RWPE1 (cell line): ENCODE measurements at regions not wholly inside any gene's neighbourhood (a gene's known extent, or its start where the extent isn't known, plus 50 kb on each side); places are given as distances from the start of the nearest gene placed in this dataset.
"Not testable (repeated sequence)": the region's sequence is repeated elsewhere in the genome, so short reads cannot be mapped to it uniquely, and the experiment has no call there.

Experiments
- CTCF ChIA-PET: fragments of 350-600 bp; sonication (Branson Sonifier 250); formaldehyde crosslinking; extraction: SDS; loops from one replicate; lab custom pipeline; 2021; lab: Yijun Ruan, JAX
- POLR2A ChIA-PET: fragments of 400-600 bp; formaldehyde crosslinking; extraction: SDS; loops from one replicate; lab custom pipeline; 2020; ENCODE audit warnings: antibody characterized with exemption; ENCODE audit not compliant: low non-redundant PET; lab: Yijun Ruan, JAX
- DNase-seq: peaks from one replicate; pipeline ENCODE4 v3.0.0; 2012; ENCODE audit warnings: low spot score
- H3K27ac ChIP-seq: fragments of 450-650 bp; 2 replicates; pipeline ENCODE4 v1.5.1; 2017
- TF ChIP-seq, protein P1 (sequence below): fragments of 450-650 bp; conservative IDR thresholded peaks from 2 replicates; pipeline ENCODE4 v1.5.1; 2017; ENCODE audit warnings: low read depth, mild to moderate bottlenecking

DNA sequence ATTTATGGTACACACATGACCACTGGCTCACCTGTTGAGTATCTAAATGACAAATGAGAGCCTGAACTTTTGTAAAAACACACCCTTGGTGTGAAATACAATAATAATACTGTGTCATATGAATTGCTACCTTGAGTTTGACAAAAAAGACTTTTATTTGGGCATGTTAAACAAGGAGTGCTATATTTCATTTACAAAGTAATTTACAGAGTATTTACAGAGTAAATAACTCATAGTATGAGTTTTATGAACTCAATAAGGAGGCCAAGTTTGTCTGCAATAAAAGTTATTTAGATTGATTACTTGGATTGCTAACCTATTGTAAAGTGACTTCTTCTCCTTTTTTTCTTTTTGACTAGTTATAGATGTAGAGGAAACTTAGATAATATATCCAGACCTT, 146.0 kb upstream of the NUDT12 start:
- H3K27ac ChIP-seq: no peak overlapping the region
- TF ChIP-seq, protein P1, sequence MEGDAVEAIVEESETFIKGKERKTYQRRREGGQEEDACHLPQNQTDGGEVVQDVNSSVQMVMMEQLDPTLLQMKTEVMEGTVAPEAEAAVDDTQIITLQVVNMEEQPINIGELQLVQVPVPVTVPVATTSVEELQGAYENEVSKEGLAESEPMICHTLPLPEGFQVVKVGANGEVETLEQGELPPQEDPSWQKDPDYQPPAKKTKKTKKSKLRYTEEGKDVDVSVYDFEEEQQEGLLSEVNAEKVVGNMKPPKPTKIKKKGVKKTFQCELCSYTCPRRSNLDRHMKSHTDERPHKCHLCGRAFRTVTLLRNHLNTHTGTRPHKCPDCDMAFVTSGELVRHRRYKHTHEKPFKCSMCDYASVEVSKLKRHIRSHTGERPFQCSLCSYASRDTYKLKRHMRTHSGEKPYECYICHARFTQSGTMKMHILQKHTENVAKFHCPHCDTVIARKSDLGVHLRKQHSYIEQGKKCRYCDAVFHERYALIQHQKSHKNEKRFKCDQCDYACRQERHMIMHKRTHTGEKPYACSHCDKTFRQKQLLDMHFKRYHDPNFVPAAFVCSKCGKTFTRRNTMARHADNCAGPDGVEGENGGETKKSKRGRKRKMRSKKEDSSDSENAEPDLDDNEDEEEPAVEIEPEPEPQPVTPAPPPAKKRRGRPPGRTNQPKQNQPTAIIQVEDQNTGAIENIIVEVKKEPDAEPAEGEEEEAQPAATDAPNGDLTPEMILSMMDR: no peak
- ChIA-PET CTCF (no interaction called here), POLR2A (no interaction called here)
- no peak for DNase-seq

DNA sequence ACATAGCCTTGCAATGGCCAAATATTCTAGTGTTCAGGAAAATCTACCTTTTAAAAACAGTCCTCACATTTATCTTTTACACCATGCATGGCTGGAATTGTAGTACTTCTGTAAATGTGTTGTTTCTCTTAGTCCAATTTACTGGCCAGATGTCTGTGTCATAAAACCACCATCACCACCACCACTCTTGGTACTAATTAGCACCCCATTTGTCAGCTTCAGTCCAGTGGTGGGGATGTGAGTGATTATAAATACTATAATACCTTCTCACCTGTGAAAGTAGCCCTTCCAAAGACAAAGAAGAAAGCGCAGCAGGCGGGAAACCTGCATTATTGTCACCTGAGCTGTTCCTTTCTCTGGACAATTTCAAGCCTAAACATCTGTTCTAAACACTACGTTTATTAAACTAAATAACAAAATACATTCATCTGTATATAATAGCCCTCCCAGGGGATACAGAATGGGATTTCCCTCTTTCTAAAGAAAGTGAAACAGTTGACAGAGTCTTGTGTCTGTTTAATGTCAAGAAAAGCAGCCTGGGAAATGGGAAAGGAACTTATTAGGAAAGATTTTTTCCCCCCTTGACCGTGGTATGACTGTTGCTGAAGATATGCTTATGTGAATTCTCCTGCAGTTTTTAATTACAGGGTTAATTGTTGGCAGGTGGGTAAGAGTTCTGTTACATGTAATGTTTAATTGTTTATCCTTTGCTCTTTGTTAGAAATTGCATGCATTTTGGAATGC, 144.5 kb upstream of the NUDT12 start:
- ChIA-PET CTCF (no interaction called here), POLR2A (no interaction called here)
- DNase-seq: no peak
- no peak overlapping the region for H3K27ac ChIP-seq
- TF ChIP-seq, protein P1: no peak

DNA sequence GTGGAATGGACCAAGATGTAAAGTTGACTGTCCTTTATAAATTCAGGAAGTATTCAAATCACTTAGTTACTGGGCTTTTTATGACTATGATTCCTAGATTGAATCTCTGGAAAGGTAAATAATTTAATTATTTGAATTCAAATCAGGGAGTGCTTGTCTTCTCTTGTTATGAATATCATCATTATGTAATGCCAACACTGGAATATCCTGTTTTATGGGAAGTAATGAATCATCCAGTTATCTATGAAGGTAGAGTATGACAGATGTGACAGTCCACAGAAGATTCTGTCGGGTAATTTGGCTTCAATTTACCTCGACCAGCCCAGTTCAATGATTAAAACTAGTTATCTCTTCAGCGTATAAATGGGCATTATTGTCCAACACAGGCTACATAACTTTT, 141.0 kb upstream of the NUDT12 start:
- ChIA-PET CTCF (interaction anchor here (0.7 kb wide), 1 partner anchor 32 kb away, joined by 3 read pairs; no protein-coding TSS in a partner anchor), POLR2A (no interaction called here)
- DNase-seq: peak; percentile 8
- TF ChIP-seq, protein P1: no peak
- no peak overlapping the region for H3K27ac ChIP-seq

DNA sequence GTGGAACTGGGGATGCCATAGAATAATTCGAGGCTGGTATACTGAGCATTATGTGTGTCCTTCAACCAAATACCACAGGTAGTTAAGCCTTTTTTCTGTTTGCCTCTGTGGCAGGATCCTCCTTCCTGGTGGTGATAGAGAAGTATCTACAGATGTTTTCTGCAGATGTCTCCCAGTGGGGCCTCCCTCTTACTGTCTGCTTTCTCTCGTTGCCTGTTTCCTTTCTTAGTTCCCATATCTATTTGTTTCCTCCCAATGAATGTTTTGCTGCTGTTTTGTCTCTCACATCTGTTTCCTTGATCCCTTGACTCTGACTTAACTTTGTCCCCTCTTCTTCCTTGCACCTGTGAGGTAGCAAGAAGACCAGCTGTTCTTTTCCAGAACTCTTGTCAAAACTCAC, 130.9 kb upstream of the NUDT12 start:
- ChIA-PET CTCF (no interaction called here), POLR2A (no interaction called here)
- TF ChIP-seq, protein P1: no peak
- DNase-seq: no peak
- no peak overlapping the region for H3K27ac ChIP-seq

DNA sequence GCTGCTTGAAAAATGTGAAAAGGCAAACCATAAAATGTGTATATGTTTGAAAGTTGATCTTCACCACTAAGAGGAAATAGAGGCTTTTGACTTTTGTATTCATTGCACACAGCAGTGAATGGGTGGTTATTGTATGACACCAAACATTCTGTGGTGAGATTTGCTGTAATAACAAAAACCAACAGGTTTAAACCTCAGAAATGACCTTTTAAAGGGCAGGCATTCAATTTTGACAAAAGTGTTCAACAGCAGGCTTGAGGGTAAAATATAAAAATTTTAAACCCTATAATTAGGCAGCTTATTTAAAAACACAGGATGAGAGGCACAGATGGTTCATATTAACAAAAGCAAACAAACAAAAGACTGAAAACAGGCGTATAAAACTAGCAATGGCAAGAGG, 128.1 kb upstream of the NUDT12 start:
- DNase-seq: no peak
- ChIA-PET POLR2A (no interaction called here), CTCF (no interaction called here)
- TF ChIP-seq, protein P1: no peak
- no peak overlapping the region for H3K27ac ChIP-seq

DNA sequence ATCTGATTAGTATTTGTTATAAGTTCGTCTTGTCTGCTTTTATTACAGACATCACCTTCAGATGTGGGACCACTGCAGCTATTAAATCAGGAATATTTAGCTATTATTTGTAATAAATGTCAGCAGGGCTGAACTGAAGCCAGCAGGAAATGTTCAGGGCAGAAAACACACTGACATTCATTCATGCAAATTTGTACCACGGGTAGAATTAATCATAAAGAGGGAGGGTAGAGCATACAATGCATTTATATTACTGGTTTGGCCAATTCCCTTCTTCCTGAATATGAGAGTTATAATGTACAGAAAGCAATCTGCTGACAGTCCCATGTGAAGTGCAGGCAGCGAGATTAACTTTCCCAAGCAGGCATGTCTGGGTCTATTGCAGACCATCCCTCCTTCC, 117.3 kb upstream of the NUDT12 start:
- POLR2A ChIA-PET: no interaction called here
- TF ChIP-seq, protein P1: no peak
- DNase-seq: no peak
- CTCF ChIA-PET: interaction anchor here (0.7 kb wide), 1 partner anchor 499 kb away, joined by 3 read pairs; no protein-coding TSS in a partner anchor
- no peak overlapping the region for H3K27ac ChIP-seq

DNA sequence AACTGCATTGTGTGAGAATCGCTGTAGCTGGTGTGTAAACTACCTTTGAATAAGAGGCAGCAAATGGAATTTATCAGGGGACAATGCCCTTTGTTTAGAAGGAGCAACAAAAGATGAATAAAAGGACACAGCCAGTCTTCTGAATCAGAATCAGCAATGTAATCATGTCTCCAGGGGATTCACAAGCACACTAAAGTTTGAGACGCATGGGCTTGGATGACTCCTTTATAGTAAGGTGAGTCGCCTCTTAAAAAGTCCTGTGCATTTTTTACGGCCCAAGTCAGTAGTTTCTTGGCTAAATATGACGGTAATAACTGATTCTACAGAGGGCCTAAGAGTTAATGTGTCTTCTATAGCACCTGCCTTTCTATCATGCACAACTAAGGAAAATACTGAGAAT, 113.6 kb upstream of the NUDT12 start:
- CTCF ChIA-PET, DNase-seq, H3K27ac ChIP-seq, POLR2A ChIA-PET: not testable (repeated sequence)
